Neural crest cell (in vitro differentiated cells): ENCODE measurements at regions not wholly inside any gene's neighbourhood (a gene's known extent, or its start where the extent isn't known, plus 50 kb on each side); places are given as distances from the start of the nearest gene placed in this dataset.

Experiments
- DNase-seq: peaks from one replicate; pipeline ENCODE4 v3.0.0; 2021; ENCODE audit warnings: low read depth, mixed read lengths, low spot score
- H3K27ac Mint-ChIP-seq: one replicate; pipeline ENCODE4 v1.8.0; 2021; ENCODE audit warnings: mild to moderate bottlenecking, mixed read lengths; ENCODE audit not compliant: unreplicated experiment
- H3K27me3 Mint-ChIP-seq: 2 replicates; pipeline ENCODE4 v1.8.0; 2021; ENCODE audit warnings: low read depth, mild to moderate bottlenecking, mixed read lengths
- H3K36me3 Mint-ChIP-seq: 2 replicates; pipeline ENCODE4 v1.8.0; 2021; ENCODE audit warnings: low read depth, mild to moderate bottlenecking, mixed read lengths
- H3K4me1 Mint-ChIP-seq: 2 replicates; pipeline ENCODE4 v1.8.0; 2021; ENCODE audit warnings: mixed read lengths
- H3K4me3 Mint-ChIP-seq: one replicate; pipeline ENCODE4 v1.8.0; 2021; ENCODE audit warnings: mild to moderate bottlenecking, mixed read lengths
- H3K9me3 Mint-ChIP-seq: 2 replicates; pipeline ENCODE4 v1.8.0; 2021; ENCODE audit warnings: mixed read lengths
- TF ChIP-seq, protein P1 (sequence below): fragments of 200-600 bp; sonication (generic); conservative IDR thresholded peaks from 2 replicates; pipeline ENCODE4 v1.5.0; 2021; ENCODE audit warnings: antibody characterized with exemption, mild to moderate bottlenecking

DNA sequence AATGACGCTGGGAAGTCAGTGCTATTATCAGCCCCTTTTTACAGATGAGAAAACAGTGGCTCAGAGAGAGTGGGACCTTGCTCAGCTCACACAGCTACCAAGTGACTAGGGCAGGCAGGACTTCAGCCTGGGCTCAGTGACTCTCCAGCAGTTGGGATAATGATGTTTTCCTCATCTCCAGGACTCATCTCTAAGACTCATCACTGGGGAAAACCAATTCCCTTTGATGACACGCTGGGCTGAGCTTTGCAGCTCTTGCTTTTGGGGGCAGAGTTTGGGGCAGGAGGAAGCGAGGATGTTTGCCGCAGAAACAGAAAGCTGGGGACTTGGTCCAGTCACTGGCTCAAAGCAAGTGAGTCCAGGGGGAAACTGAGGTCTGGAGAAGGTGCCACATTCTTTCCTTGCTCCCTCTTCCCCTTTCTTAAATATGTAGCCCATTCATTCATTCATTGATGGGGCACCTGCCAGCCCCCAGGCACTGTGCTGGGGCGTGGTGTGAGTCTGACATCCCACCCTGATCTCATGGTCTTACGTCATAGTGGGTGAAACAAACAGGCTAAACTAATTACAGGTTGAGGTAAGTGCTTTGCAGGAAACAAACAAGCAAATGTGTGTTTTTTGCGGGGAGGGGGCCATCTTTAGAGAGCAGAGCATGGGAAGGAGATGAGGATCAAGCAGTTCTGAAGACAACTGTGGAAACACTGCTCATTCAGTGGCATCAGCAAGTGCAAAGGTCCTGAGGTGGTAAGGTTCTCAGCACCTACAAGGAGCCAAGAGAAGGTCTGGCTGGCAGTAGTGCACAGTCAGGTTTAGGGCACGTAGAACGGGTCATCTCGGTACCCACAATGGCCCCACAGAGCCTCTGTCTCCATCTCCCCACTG, 74.4 kb upstream of the PMEPA1 start:
- Mint-ChIP-seq H3K9me3 (peaks cover 4% of the 10 kb centered on the region), H3K27ac (no peak overlapping the region), H3K27me3 (peaks cover 13% of the 10 kb centered on the region), H3K4me3 (no peak overlapping the region), H3K4me1 (no peaks in the 10 kb centered on the region), H3K36me3 (no peaks in the 10 kb centered on the region)
- no peak for DNase-seq
- TF ChIP-seq, protein P1, sequence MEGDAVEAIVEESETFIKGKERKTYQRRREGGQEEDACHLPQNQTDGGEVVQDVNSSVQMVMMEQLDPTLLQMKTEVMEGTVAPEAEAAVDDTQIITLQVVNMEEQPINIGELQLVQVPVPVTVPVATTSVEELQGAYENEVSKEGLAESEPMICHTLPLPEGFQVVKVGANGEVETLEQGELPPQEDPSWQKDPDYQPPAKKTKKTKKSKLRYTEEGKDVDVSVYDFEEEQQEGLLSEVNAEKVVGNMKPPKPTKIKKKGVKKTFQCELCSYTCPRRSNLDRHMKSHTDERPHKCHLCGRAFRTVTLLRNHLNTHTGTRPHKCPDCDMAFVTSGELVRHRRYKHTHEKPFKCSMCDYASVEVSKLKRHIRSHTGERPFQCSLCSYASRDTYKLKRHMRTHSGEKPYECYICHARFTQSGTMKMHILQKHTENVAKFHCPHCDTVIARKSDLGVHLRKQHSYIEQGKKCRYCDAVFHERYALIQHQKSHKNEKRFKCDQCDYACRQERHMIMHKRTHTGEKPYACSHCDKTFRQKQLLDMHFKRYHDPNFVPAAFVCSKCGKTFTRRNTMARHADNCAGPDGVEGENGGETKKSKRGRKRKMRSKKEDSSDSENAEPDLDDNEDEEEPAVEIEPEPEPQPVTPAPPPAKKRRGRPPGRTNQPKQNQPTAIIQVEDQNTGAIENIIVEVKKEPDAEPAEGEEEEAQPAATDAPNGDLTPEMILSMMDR: no peak

DNA sequence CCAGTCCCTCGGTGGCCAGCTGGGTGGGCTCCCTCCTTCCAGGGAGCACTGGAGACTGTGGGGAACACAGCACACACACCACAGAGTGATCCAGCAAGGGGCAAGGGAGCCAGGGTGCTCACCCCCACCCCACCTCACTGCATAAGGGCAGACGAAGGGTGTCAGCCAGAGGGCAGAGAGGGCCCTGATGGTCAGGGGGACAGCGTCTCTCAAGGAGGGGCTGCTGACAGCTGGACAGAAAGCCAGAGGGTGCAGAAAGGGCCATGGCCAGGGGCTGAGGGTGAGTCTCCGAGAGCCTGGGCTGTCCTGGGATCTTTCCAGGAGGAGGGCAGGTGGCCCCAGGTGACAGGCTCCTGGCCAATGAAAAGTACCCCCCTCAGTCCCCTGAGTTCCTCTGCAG, 73.4 kb upstream of the PMEPA1 start:
- Mint-ChIP-seq H3K4me3 (no peak overlapping the region), H3K9me3 (peaks cover 4% of the 10 kb centered on the region), H3K4me1 (no peaks in the 10 kb centered on the region), H3K27ac (no peak overlapping the region), H3K27me3 (peaks cover 20% of the 10 kb centered on the region), H3K36me3 (no peaks in the 10 kb centered on the region)
- DNase-seq: no peak
- TF ChIP-seq, protein P1: no peak

DNA sequence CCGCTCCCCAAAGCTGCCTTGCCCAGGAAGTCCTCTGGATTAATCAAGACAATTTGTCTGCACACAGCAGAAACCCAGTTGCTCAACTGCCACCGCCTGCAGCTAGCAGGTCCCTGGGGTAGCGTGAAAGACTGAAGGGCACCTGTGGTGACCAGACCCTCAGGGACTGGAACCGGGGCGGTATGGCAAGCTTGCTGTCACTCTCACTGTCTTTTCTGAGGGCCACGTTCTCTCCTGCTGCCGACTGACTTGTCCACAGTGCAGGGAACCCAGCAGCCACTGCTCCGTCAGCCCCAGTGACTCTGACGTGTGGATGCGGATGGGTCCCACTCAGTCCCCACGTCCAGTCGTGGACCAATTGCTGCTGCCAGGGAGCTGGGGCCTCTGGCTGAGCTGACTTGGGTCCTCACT, 72.8 kb upstream of the PMEPA1 start:
- Mint-ChIP-seq H3K4me3 (no peak overlapping the region), H3K9me3 (peaks cover 4% of the 10 kb centered on the region), H3K36me3 (no peaks in the 10 kb centered on the region), H3K27me3 (peaks cover 20% of the 10 kb centered on the region), H3K4me1 (no peaks in the 10 kb centered on the region), H3K27ac (no peak overlapping the region)
- no peak for DNase-seq
- TF ChIP-seq, protein P1: no peak

DNA sequence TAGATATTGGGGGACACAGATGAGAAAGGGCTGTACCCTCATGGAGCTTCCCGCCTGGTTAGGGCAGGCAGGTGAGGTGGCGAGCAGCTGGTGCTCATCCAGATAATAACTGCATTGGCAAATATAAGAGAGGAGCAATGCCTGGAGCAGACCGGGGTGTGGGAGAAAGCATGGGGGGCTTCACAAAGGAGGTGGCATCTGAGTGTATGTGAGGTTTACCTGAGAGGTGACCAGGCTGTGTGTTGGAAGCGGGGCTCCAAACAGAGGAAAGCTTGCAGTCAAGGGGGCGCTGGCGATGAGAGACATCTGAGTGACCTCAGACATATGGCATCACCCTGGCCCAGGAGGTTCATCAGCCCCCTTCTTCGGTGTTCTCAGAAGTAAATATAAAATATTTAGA, 72.1 kb upstream of the PMEPA1 start:
- Mint-ChIP-seq H3K27me3 (peaks cover 20% of the 10 kb centered on the region), H3K4me1 (no peaks in the 10 kb centered on the region), H3K27ac (no peak overlapping the region), H3K36me3 (no peaks in the 10 kb centered on the region), H3K9me3 (peaks cover 4% of the 10 kb centered on the region), H3K4me3 (no peak overlapping the region)
- TF ChIP-seq, protein P1: no peak
- DNase-seq: no peak

DNA sequence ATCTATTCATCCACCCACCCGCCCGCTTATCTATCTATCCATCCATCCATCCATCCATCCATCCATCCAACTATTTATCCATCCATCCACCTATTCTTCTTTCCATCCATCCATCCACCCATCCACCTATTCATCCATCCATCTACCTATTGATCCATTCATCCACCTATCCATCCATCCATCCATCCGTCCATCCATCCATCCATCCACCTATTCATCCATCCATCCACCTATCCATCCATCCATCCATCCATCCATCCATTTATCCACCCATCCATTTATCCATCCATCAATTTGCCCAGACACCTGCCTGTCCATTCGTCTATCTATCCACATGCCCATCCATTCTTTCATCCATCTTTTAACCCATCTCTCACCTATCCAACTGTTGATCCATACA, 71.1 kb upstream of the PMEPA1 start:
- TF ChIP-seq, protein P1: no peak
- H3K27me3 Mint-ChIP-seq: peaks cover 24% of the 10 kb centered on the region
- no peaks in the 10 kb centered on the region for H3K4me1 Mint-ChIP-seq
- no peak overlapping the region for H3K4me3 Mint-ChIP-seq
- H3K36me3 Mint-ChIP-seq: no peaks in the 10 kb centered on the region
- H3K9me3 Mint-ChIP-seq: peaks cover 4% of the 10 kb centered on the region
- H3K27ac Mint-ChIP-seq: no peak overlapping the region
- no peak for DNase-seq
